OCI-LY7 (cell line): ENCODE measurements at regions not wholly inside any gene's neighbourhood (a gene's known extent, or its start where the extent isn't known, plus 50 kb on each side); places are given as distances from the start of the nearest gene placed in this dataset.

Experiments used
- BruUV-seq: library from RNA; stranded (reverse); fragments of 400-500 nt; replicated peaks from 2 replicates; lab custom pipeline; 2021; lab: Mats Ljungman, UMichigan
- CTCF ChIA-PET: fragments of 300-600 bp; sonication (Branson Sonifier 250); formaldehyde crosslinking; loops from one replicate; lab custom pipeline; 2022; ENCODE audit warnings: antibody characterized with exemption; ENCODE audit not compliant: unreplicated experiment; lab: Charles Lee
- POLR2A ChIA-PET: fragments of 300-600 bp; sonication (Branson Sonifier 250); formaldehyde crosslinking; loops from one replicate; lab custom pipeline; 2022; ENCODE audit warnings: antibody characterized with exemption; lab: Charles Lee
- DNase-seq: peaks from one replicate; pipeline ENCODE4 v3.0.0-alpha.2; 2015; ENCODE audit warnings: low spot score
- H2AFZ ChIP-seq: fragments of 200-600 bp; sonication (generic), shearing (Covaris generic); 2 replicates; pipeline ENCODE4 v1.6.1; 2014; ENCODE audit warnings: mild to moderate bottlenecking, antibody characterized with exemption, low read length, moderate library complexity
- H3K27ac ChIP-seq: fragments of 200-600 bp; sonication (generic); 2 replicates; pipeline ENCODE4 v1.5.1; 2014; ENCODE audit warnings: mixed run types, low read depth, mild to moderate bottlenecking, moderate library complexity, low read length, inconsistent platforms; ENCODE audit not compliant: poor library complexity, severe bottlenecking
- H3K36me3 ChIP-seq: fragments of 200-600 bp; sonication (generic); 2 replicates; pipeline ENCODE4 v1.6.1; 2014; ENCODE audit warnings: mild to moderate bottlenecking, antibody characterized with exemption, low read length, moderate library complexity, mixed read lengths; ENCODE audit not compliant: insufficient read depth
- H3K4me1 ChIP-seq: fragments of 200-600 bp; sonication (generic); 2 replicates; pipeline ENCODE4 v1.5.1; 2014; ENCODE audit warnings: mild to moderate bottlenecking, low read length; ENCODE audit not compliant: insufficient read depth, poor library complexity, severe bottlenecking
- H3K4me2 ChIP-seq: fragments of 200-600 bp; sonication (generic); 2 replicates; pipeline ENCODE4 v1.6.1; 2014; ENCODE audit warnings: mild to moderate bottlenecking, low read length
- H3K4me3 ChIP-seq: fragments of 200-600 bp; sonication (generic); 2 replicates; pipeline ENCODE4 v1.5.1; 2014; ENCODE audit warnings: mild to moderate bottlenecking, low read depth, low read length; ENCODE audit not compliant: poor library complexity, severe bottlenecking
- H3K79me2 ChIP-seq: fragments of 200-600 bp; sonication (generic); 2 replicates; pipeline ENCODE4 v1.6.1; 2016; ENCODE audit warnings: low read depth, mild to moderate bottlenecking, low read length, moderate library complexity, mixed read lengths; ENCODE audit not compliant: insufficient read depth
- H3K9me2 ChIP-seq: fragments of 200-600 bp; sonication (generic); 2 replicates; pipeline ENCODE4 v1.6.1; 2016; ENCODE audit warnings: mild to moderate bottlenecking, low read length, mixed read lengths; ENCODE audit not compliant: insufficient read depth
- H3K9me3 ChIP-seq: fragments of 200-600 bp; sonication (generic); 2 replicates; pipeline ENCODE4 v1.6.1; 2014; ENCODE audit warnings: mild to moderate bottlenecking, mixed run types, low read length, mixed read lengths
- H4K20me1 ChIP-seq: fragments of 200-600 bp; sonication (generic); 2 replicates; pipeline ENCODE4 v1.6.1; 2014; ENCODE audit warnings: mild to moderate bottlenecking, antibody characterized with exemption, low read length, moderate library complexity, mixed read lengths; ENCODE audit not compliant: insufficient read depth
- CTCF ChIP-seq: fragments of 200-600 bp; sonication (generic); conservative IDR thresholded peaks from 2 replicates; pipeline ENCODE4 v1.5.1; 2014; ENCODE audit warnings: mild to moderate bottlenecking, antibody characterized with exemption, low read length, moderate library complexity, mixed read lengths
- EZH2phosphoT487 ChIP-seq: fragments of 200-600 bp; sonication (generic); IDR thresholded peaks from 2 replicates; pipeline ENCODE4 v1.6.1; 2018; ENCODE audit warnings: low read depth, borderline replicate concordance, mild to moderate bottlenecking, mixed run types, antibody characterized with exemption, low read length, moderate library complexity, mixed read lengths
- intact Hi-C: fragments of 100-400 bp; cut with micrococcal nuclease; formaldehyde crosslinking; loops from one replicate; pipeline ENCODE4 v1.10.0; 2022; ENCODE audit not compliant: unreplicated experiment

GRCh38 chr17:14831491-14831890 is 433.6 kb downstream of the PMP22 start:
- no peak overlapping the region for H2AFZ ChIP-seq
- no peaks in the 10 kb centered on the region for H4K20me1 ChIP-seq
- no peak overlapping the region for H3K27ac ChIP-seq
- POLR2A ChIA-PET, result no interaction called here
- H3K4me3 ChIP-seq, result no peak overlapping the region
- TF ChIP-seq EZH2phosphoT487, result no peak
- no peak for TF ChIP-seq CTCF
- CTCF ChIA-PET, result no interaction called here
- no peak overlapping the region for H3K4me2 ChIP-seq
- BruUV-seq, result no TSS peak
- no peaks in the 10 kb centered on the region for H3K36me3 ChIP-seq
- intact Hi-C loops, result loop anchor here (5.0 kb wide), 1 partner anchor 54 kb away; no protein-coding TSS in a partner anchor
- H3K79me2 ChIP-seq, result no peaks in the 10 kb centered on the region
- no peak for DNase-seq
- H3K9me3 ChIP-seq, result no peaks in the 10 kb centered on the region
- H3K4me1 ChIP-seq, result no peaks in the 10 kb centered on the region
- H3K9me2 ChIP-seq, result no peaks in the 10 kb centered on the region

- H3K4me1 ChIP-seq, result no peaks in the 10 kb centered on the region
- no peak overlapping the region for H2AFZ ChIP-seq
- no peak for DNase-seq
- no peaks in the 10 kb centered on the region for H3K79me2 ChIP-seq
- no peaks in the 10 kb centered on the region for H4K20me1 ChIP-seq
- no peaks in the 10 kb centered on the region; the same call in 1 of the 2 replicates for H3K9me3 ChIP-seq
- ChIA-PET POLR2A (no interaction called here), CTCF (no interaction called here)
- no peaks in the 10 kb centered on the region; the same call in 1 of the 2 replicates for H3K36me3 ChIP-seq
- H3K4me2 ChIP-seq, result no peak overlapping the region
- no peaks in the 10 kb centered on the region for H3K9me2 ChIP-seq
- no peak overlapping the region for H3K4me3 ChIP-seq
- no TSS peak for BruUV-seq
- intact Hi-C loops, result no loop called here
- no peak overlapping the region for H3K27ac ChIP-seq
- no peak for TF ChIP-seq CTCF
- TF ChIP-seq EZH2phosphoT487, result no peak
Measured at GRCh38 chr17:14827396-14827919, 437.7 kb downstream of the PMP22 start.

GRCh38 chr17:14826358-14826757 is 438.8 kb downstream of the PMP22 start:
- H4K20me1 ChIP-seq, result no peaks in the 10 kb centered on the region
- no TSS peak for BruUV-seq
- ChIA-PET POLR2A (interaction anchor here (0.7 kb wide), 1 partner anchor 11 kb away, joined by 3 read pairs; no protein-coding TSS in a partner anchor), CTCF (no interaction called here)
- no peaks in the 10 kb centered on the region; the same call in 1 of the 2 replicates for H3K9me3 ChIP-seq
- no peak overlapping the region for H3K4me2 ChIP-seq
- DNase-seq, result no peak
- intact Hi-C loops, result no loop called here
- H3K4me1 ChIP-seq, result no peaks in the 10 kb centered on the region
- H3K36me3 ChIP-seq, result no peaks in the 10 kb centered on the region; the same call in 1 of the 2 replicates
- H2AFZ ChIP-seq, result no peak overlapping the region
- no peak overlapping the region for H3K27ac ChIP-seq
- H3K79me2 ChIP-seq, result no peaks in the 10 kb centered on the region
- H3K9me2 ChIP-seq, result no peaks in the 10 kb centered on the region
- TF ChIP-seq CTCF (no peak), EZH2phosphoT487 (no peak)
- no peak overlapping the region for H3K4me3 ChIP-seq
